ENCODE measurements at regions not wholly inside any gene's neighbourhood (a gene's known extent, or its start where the extent isn't known, plus 50 kb on each side); places are given as distances from the start of the nearest gene placed in this dataset.

DNA sequence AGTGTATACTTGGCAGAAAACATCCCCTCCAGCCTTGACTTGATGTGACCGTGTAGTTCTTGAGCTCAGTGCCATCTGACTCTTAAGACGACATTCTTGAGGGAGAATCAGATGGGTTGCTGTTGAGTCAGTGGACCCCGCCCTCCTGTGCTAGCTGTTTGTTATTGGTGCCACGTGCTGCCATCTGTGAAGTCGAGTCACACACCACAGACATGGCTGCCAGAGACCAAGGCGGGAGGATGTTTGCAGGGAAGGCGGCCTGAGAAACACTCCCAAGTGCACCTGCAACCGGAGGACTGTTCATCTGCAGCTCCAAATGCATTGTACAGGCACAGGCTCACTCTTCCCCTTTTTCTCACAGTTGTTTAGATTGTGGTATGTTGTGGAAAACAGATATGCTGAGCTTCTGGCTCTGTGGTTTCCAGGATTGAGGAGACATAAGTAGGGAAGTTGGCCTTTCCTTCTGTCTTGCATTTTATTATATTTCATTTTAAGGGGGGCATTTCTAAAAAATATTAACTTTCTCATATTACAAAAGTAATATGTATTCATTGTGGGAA lies 345.3 kb upstream of the ZFP64 start:
- Histone ChIP-seq H3K36me3 (replicated peaks in 1 of 2; ENCODE audit: control extremely low read depth in 1 of 2, control insufficient read depth in 1 of 2, extremely low read depth in 1 of 2, insufficient read depth in 2 of 2, low read length in 1 of 2) (no peaks in the 10 kb centered on the region), H3K9ac (ENCODE audit: low read length) (no peak overlapping the region), H3K79me2 (ENCODE audit: control insufficient read depth, insufficient read depth, low read length) (no peaks in the 10 kb centered on the region), H3K4me1 (ENCODE audit: control insufficient read depth in 2 of 2, insufficient read depth in 2 of 2, low read length in 2 of 2) (no peaks in the 10 kb centered on the region), H3K27ac (ENCODE audit: low read length in 2 of 2) (no peak overlapping the region), H3K9me3 (ENCODE audit: control extremely low read depth in 1 of 3, control insufficient read depth in 2 of 3, insufficient read depth in 1 of 3, low read length in 2 of 3) (no peaks in the 10 kb centered on the region), H3K4me3 (ENCODE audit: control extremely low read depth in 1 of 5, extremely low read depth in 1 of 5, insufficient read depth in 1 of 5, low read depth in 2 of 5, low read length in 4 of 5) (no peak overlapping the region), H2AFZ (ENCODE audit: insufficient read depth, low read depth, low read length, poor library complexity, severe bottlenecking) (no peak overlapping the region), H4K20me1 (ENCODE audit: control insufficient read depth, insufficient read depth, low read length, poor library complexity, severe bottlenecking) (no peaks in the 10 kb centered on the region), H3K27me3 (replicated peaks in 1 of 4; ENCODE audit: control extremely low read depth in 1 of 4, control insufficient read depth in 3 of 4, insufficient read depth in 4 of 4, low read length in 3 of 4) (no peaks in the 10 kb centered on the region), H3K4me2 (replicated peaks; ENCODE audit: low read depth, low read length, poor library complexity, severe bottlenecking) (no peak overlapping the region)
- H3K4me3 Mint-ChIP-seq, result no peak overlapping the region
- ChIA-PET POLR2A (no interaction called here), CTCF (no interaction called here)
- 56% methylated on average over 6 of the region's 8 CpGs for WGBS (ENCODE audit: insufficient coverage)
- intact Hi-C loops (cut with micrococcal nuclease), result no loop called here
- TF ChIP-seq, protein P1, sequence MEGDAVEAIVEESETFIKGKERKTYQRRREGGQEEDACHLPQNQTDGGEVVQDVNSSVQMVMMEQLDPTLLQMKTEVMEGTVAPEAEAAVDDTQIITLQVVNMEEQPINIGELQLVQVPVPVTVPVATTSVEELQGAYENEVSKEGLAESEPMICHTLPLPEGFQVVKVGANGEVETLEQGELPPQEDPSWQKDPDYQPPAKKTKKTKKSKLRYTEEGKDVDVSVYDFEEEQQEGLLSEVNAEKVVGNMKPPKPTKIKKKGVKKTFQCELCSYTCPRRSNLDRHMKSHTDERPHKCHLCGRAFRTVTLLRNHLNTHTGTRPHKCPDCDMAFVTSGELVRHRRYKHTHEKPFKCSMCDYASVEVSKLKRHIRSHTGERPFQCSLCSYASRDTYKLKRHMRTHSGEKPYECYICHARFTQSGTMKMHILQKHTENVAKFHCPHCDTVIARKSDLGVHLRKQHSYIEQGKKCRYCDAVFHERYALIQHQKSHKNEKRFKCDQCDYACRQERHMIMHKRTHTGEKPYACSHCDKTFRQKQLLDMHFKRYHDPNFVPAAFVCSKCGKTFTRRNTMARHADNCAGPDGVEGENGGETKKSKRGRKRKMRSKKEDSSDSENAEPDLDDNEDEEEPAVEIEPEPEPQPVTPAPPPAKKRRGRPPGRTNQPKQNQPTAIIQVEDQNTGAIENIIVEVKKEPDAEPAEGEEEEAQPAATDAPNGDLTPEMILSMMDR (IDR thresholded peaks at IDR 0.05), result no peak
- no peak for TF ChIP-seq EZH2 (IDR thresholded peaks at IDR 0.05; ENCODE audit: borderline replicate concordance, insufficient read depth, low read depth, low read length, poor library complexity, severe bottlenecking)
- DNase-seq, result no peak
- no peaks in the 10 kb centered on the region for H3K9me3 Mint-ChIP-seq (ENCODE audit: insufficient read depth)
- peaks cover 4% of the 10 kb centered on the region for H3K4me1 Mint-ChIP-seq
- H3K27me3 Mint-ChIP-seq, result no peaks in the 10 kb centered on the region
- H3K27ac Mint-ChIP-seq, result no peak overlapping the region
- no peak for ATAC-seq (ENCODE audit: low read depth)

DNA sequence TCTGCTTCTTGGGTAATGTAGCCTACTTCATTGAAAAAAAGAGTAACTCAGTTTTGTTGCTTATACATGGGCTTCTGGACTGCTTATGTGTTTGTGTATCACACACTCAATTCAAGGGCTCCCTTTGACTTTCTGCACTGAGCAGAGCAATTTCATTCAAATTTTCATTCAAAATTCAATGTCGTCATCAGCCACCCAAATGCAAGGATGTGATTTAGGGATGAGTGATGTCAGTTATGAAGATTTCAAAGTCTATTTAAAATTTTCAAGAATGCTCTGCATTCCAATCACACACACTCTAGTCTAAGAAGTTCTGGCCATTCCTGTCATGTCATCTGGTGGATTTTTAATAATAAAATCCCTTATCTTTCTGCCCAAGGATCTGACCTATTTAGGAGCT lies 344.5 kb upstream of the ZFP64 start:
- ChIA-PET POLR2A (no interaction called here), CTCF (no interaction called here)
- WGBS (ENCODE audit: insufficient coverage), result no CpG with 5 or more reads among the region's 1 CpG
- H2AFZ ChIP-seq (ENCODE audit: insufficient read depth, low read depth, low read length, poor library complexity, severe bottlenecking), result no peak overlapping the region
- no peaks in the 10 kb centered on the region for H3K79me2 ChIP-seq (ENCODE audit: control insufficient read depth, insufficient read depth, low read length)
- H3K9ac ChIP-seq (ENCODE audit: low read length), result no peak overlapping the region
- Mint-ChIP-seq H3K4me1 (peaks cover 4% of the 10 kb centered on the region), H3K27me3 (no peaks in the 10 kb centered on the region), H3K27ac (no peak overlapping the region), H3K9me3 (ENCODE audit: insufficient read depth) (no peaks in the 10 kb centered on the region), H3K4me3 (no peak overlapping the region)
- no peaks in the 10 kb centered on the region for H3K4me1 ChIP-seq (ENCODE audit: control insufficient read depth in 2 of 2, insufficient read depth in 2 of 2, low read length in 2 of 2)
- H4K20me1 ChIP-seq (ENCODE audit: control insufficient read depth, insufficient read depth, low read length, poor library complexity, severe bottlenecking), result no peaks in the 10 kb centered on the region
- DNase-seq, result no peak
- H3K27ac ChIP-seq (ENCODE audit: low read length in 2 of 2), result no peak overlapping the region
- no peaks in the 10 kb centered on the region for H3K9me3 ChIP-seq (ENCODE audit: control extremely low read depth in 1 of 3, control insufficient read depth in 2 of 3, insufficient read depth in 1 of 3, low read length in 2 of 3)
- intact Hi-C loops (cut with micrococcal nuclease), result no loop called here
- TF ChIP-seq, protein P1 (IDR thresholded peaks at IDR 0.05), result no peak
- TF ChIP-seq EZH2 (IDR thresholded peaks at IDR 0.05; ENCODE audit: borderline replicate concordance, insufficient read depth, low read depth, low read length, poor library complexity, severe bottlenecking), result no peak
- no peak for ATAC-seq (ENCODE audit: low read depth)
- H3K36me3 ChIP-seq (replicated peaks in 1 of 2; ENCODE audit: control extremely low read depth in 1 of 2, control insufficient read depth in 1 of 2, extremely low read depth in 1 of 2, insufficient read depth in 2 of 2, low read length in 1 of 2), result no peaks in the 10 kb centered on the region
- H3K4me2 ChIP-seq (replicated peaks; ENCODE audit: low read depth, low read length, poor library complexity, severe bottlenecking), result no peak overlapping the region
- H3K27me3 ChIP-seq (replicated peaks in 1 of 4; ENCODE audit: control extremely low read depth in 1 of 4, control insufficient read depth in 3 of 4, insufficient read depth in 4 of 4, low read length in 3 of 4), result no peaks in the 10 kb centered on the region
- no peak overlapping the region for H3K4me3 ChIP-seq (ENCODE audit: control extremely low read depth in 1 of 5, extremely low read depth in 1 of 5, insufficient read depth in 1 of 5, low read depth in 2 of 5, low read length in 4 of 5)
